Ishikawa (cell line): ENCODE measurements at regions not wholly inside any gene's neighbourhood (a gene's known extent, or its start where the extent isn't known, plus 50 kb on each side); places are given as distances from the start of the nearest gene placed in this dataset.

ENCODE experiments used
- CEBPB ChIP-seq: IDR thresholded peaks from 2 replicates; pipeline ENCODE4 v1.6.1; 2012
- CREB1 ChIP-seq: IDR thresholded peaks from 2 replicates; pipeline ENCODE4 v1.6.1; 2012; ENCODE audit warnings: low read depth
- EGR1 ChIP-seq: IDR thresholded peaks from 2 replicates; pipeline ENCODE4 v1.6.1; 2012
- EP300 ChIP-seq: IDR thresholded peaks from 2 replicates; pipeline ENCODE4 v1.6.1; 2012; ENCODE audit warnings: borderline replicate concordance
- FOXM1 ChIP-seq: IDR thresholded peaks from 2 replicates; pipeline ENCODE4 v1.6.1; 2012; ENCODE audit warnings: low read depth, borderline replicate concordance
- MAX ChIP-seq: IDR thresholded peaks from 2 replicates; pipeline ENCODE4 v1.6.1; 2012
- NFIC ChIP-seq: IDR thresholded peaks from 2 replicates; pipeline ENCODE4 v1.6.1; 2012
- RAD21 ChIP-seq: IDR thresholded peaks from 2 replicates; pipeline ENCODE4 v1.6.1; 2012; ENCODE audit warnings: low read depth
- REST ChIP-seq: IDR thresholded peaks from 2 replicates; pipeline ENCODE4 v1.6.1; 2012; ENCODE audit warnings: low read depth, mild to moderate bottlenecking
- TAF1 ChIP-seq: IDR thresholded peaks from 2 replicates; pipeline ENCODE4 v1.6.1; 2012; ENCODE audit warnings: low read depth, mild to moderate bottlenecking
- TCF12 ChIP-seq: IDR thresholded peaks from 2 replicates; pipeline ENCODE4 v1.6.1; 2012; ENCODE audit warnings: low read depth
- TEAD4 ChIP-seq: IDR thresholded peaks from 2 replicates; pipeline ENCODE4 v1.6.1; 2012
- USF1 ChIP-seq: IDR thresholded peaks from 2 replicates; pipeline ENCODE4 v1.6.1; 2012
- YY1 ChIP-seq: IDR thresholded peaks from 2 replicates; pipeline ENCODE4 v1.6.1; 2012; ENCODE audit warnings: low read depth
- ZBTB7A ChIP-seq: IDR thresholded peaks from 2 replicates; pipeline ENCODE4 v1.6.1; 2012; ENCODE audit warnings: low read depth

- no peak for TF ChIP-seq FOXM1
- TF ChIP-seq MAX = no peak
- no peak for TF ChIP-seq ZBTB7A
- no peak for TF ChIP-seq CEBPB
- TF ChIP-seq TEAD4 = no peak
- no peak for TF ChIP-seq CREB1
- TF ChIP-seq NFIC = no peak
- no peak for TF ChIP-seq RAD21
- TF ChIP-seq USF1 = no peak
- no peak for TF ChIP-seq TCF12
- no peak for TF ChIP-seq EGR1
- no peak for TF ChIP-seq REST
- TF ChIP-seq YY1 = no peak
- TF ChIP-seq TAF1 = no peak
Measured at GRCh38 chr1:87730274-87731216, 401.9 kb downstream of the LMO4 start.

GRCh38 chr1:87733386-87733785 is 404.7 kb downstream of the LMO4 start:
- TF ChIP-seq REST = no peak
- TF ChIP-seq MAX = no peak
- TF ChIP-seq RAD21 = no peak
- TF ChIP-seq TCF12 = no peak
- no peak for TF ChIP-seq NFIC
- TF ChIP-seq CREB1 = no peak
- TF ChIP-seq EGR1 = no peak

- TF ChIP-seq USF1 (no peak), CEBPB (no peak), ZBTB7A (no peak), RAD21 (no peak), TAF1 (no peak), MAX (no peak), YY1 (no peak), EGR1 (no peak), TCF12 (no peak), CREB1 (no peak), EP300 (no peak), FOXM1 (no peak), REST (no peak), NFIC (no peak), TEAD4 (no peak)
Measured at GRCh38 chr1:87735750-87736149, 407.1 kb downstream of the LMO4 start.

GRCh38 chr1:87739141-87739540 is 410.5 kb downstream of the LMO4 start:
- TF ChIP-seq FOXM1 = no peak
- TF ChIP-seq EP300 = no peak
- TF ChIP-seq TCF12 = no peak
- no peak for TF ChIP-seq EGR1
- no peak for TF ChIP-seq ZBTB7A
- TF ChIP-seq TEAD4 = no peak
- no peak for TF ChIP-seq YY1
- no peak for TF ChIP-seq RAD21
- TF ChIP-seq TAF1 = no peak
- no peak for TF ChIP-seq CREB1
- TF ChIP-seq MAX = no peak
